ENCODE measurements at regions not wholly inside any gene's neighbourhood (a gene's known extent, or its start where the extent isn't known, plus 50 kb on each side); places are given as distances from the start of the nearest gene placed in this dataset.

- H2AFZ ChIP-seq (ENCODE audit: low read length), result no peak overlapping the region
- no peaks in the 10 kb centered on the region for H3K4me1 ChIP-seq (ENCODE audit: insufficient read depth, low read length, poor library complexity, severe bottlenecking)
- H4K20me1 ChIP-seq (ENCODE audit: insufficient read depth, low read length, poor library complexity, severe bottlenecking), result no peaks in the 10 kb centered on the region
- H3K36me3 ChIP-seq (ENCODE audit: insufficient read depth, low read length), result no peaks in the 10 kb centered on the region
- H3K4me3 ChIP-seq (ENCODE audit: low read length, poor library complexity, severe bottlenecking), result no peak overlapping the region
- no peak overlapping the region for H3K4me2 ChIP-seq (ENCODE audit: low read depth, low read length, poor library complexity, severe bottlenecking)
- H3K27me3 ChIP-seq (ENCODE audit: insufficient read depth, low read length, poor library complexity, severe bottlenecking), result no peaks in the 10 kb centered on the region
- no peaks in the 10 kb centered on the region for H3K79me2 ChIP-seq (ENCODE audit: insufficient read depth, low read length)
- no peaks in the 10 kb centered on the region for H3F3A ChIP-seq (ENCODE audit: low read depth)
- TF ChIP-seq CTCF (conservative IDR thresholded peaks at IDR 0.05; ENCODE audit: low read length) (no peak), EZH2phosphoT487 (IDR thresholded peaks at IDR 0.05; ENCODE audit: borderline replicate concordance) (no peak)
- no peaks in the 10 kb centered on the region for H3K9me2 ChIP-seq (replicated peaks; ENCODE audit: low read depth, low read length)
- H3K9me3 ChIP-seq (ENCODE audit: insufficient read depth, low read depth, low read length), result no peaks in the 10 kb centered on the region
- no peak overlapping the region for H3K9ac ChIP-seq (ENCODE audit: low read depth, low read length, poor library complexity, severe bottlenecking)
These were observed 322.6 kb downstream of the HHIPL2 start for GRCh38 chr1:222225316-222225691.

GRCh38 chr1:222224636-222225315 lies 323.1 kb downstream of the HHIPL2 start:
- H3K27me3 ChIP-seq (ENCODE audit: insufficient read depth, low read length, poor library complexity, severe bottlenecking), result no peaks in the 10 kb centered on the region
- no peaks in the 10 kb centered on the region for H3K9me2 ChIP-seq (replicated peaks; ENCODE audit: low read depth, low read length)
- no peak overlapping the region for H2AFZ ChIP-seq (ENCODE audit: low read length)
- no peak overlapping the region for H3K9ac ChIP-seq (ENCODE audit: low read depth, low read length, poor library complexity, severe bottlenecking)
- no peaks in the 10 kb centered on the region for H4K20me1 ChIP-seq (ENCODE audit: insufficient read depth, low read length, poor library complexity, severe bottlenecking)
- no peak overlapping the region for H3K4me3 ChIP-seq (ENCODE audit: low read length, poor library complexity, severe bottlenecking)
- H3F3A ChIP-seq (ENCODE audit: low read depth), result no peaks in the 10 kb centered on the region
- H3K4me2 ChIP-seq (ENCODE audit: low read depth, low read length, poor library complexity, severe bottlenecking), result no peak overlapping the region
- H3K4me1 ChIP-seq (ENCODE audit: insufficient read depth, low read length, poor library complexity, severe bottlenecking), result no peaks in the 10 kb centered on the region
- H3K79me2 ChIP-seq (ENCODE audit: insufficient read depth, low read length), result no peaks in the 10 kb centered on the region
- H3K9me3 ChIP-seq (ENCODE audit: insufficient read depth, low read depth, low read length), result no peaks in the 10 kb centered on the region
- no peaks in the 10 kb centered on the region for H3K36me3 ChIP-seq (ENCODE audit: insufficient read depth, low read length)
- no peak for TF ChIP-seq EZH2phosphoT487 (IDR thresholded peaks at IDR 0.05; ENCODE audit: borderline replicate concordance)
- TF ChIP-seq CTCF (conservative IDR thresholded peaks at IDR 0.05; ENCODE audit: low read length), result no peak

- no peak overlapping the region for H3K4me2 ChIP-seq (ENCODE audit: low read depth, low read length, poor library complexity, severe bottlenecking)
- no peaks in the 10 kb centered on the region for H3K9me3 ChIP-seq (ENCODE audit: insufficient read depth, low read depth, low read length)
- H2AFZ ChIP-seq (ENCODE audit: low read length), result no peak overlapping the region
- no peaks in the 10 kb centered on the region for H3K27me3 ChIP-seq (ENCODE audit: insufficient read depth, low read length, poor library complexity, severe bottlenecking)
- no peaks in the 10 kb centered on the region for H3K4me1 ChIP-seq (ENCODE audit: insufficient read depth, low read length, poor library complexity, severe bottlenecking)
- no peaks in the 10 kb centered on the region for H3F3A ChIP-seq (ENCODE audit: low read depth)
- H3K4me3 ChIP-seq (ENCODE audit: low read length, poor library complexity, severe bottlenecking), result no peak overlapping the region
- no peaks in the 10 kb centered on the region for H4K20me1 ChIP-seq (ENCODE audit: insufficient read depth, low read length, poor library complexity, severe bottlenecking)
- TF ChIP-seq EZH2phosphoT487 (IDR thresholded peaks at IDR 0.05; ENCODE audit: borderline replicate concordance) (no peak), CTCF (conservative IDR thresholded peaks at IDR 0.05; ENCODE audit: low read length) (no peak)
- H3K9me2 ChIP-seq (replicated peaks; ENCODE audit: low read depth, low read length), result no peaks in the 10 kb centered on the region
- H3K79me2 ChIP-seq (ENCODE audit: insufficient read depth, low read length), result no peaks in the 10 kb centered on the region
- no peak overlapping the region for H3K9ac ChIP-seq (ENCODE audit: low read depth, low read length, poor library complexity, severe bottlenecking)
- H3K36me3 ChIP-seq (ENCODE audit: insufficient read depth, low read length), result no peaks in the 10 kb centered on the region
These were observed 323.7 kb downstream of the HHIPL2 start for GRCh38 chr1:222224156-222224555.
